Sigmoid colon (tissue), 6 donors: ENCODE measurements at regions not wholly inside any gene's neighbourhood (a gene's known extent, or its start where the extent isn't known, plus 50 kb on each side); places are given as distances from the start of the nearest gene placed in this dataset.

Experiments used
- DNase-seq: peaks from one replicate; pipeline ENCODE4 v3.0.0-alpha.2; 2019
- H3K27ac ChIP-seq, 4 donors: fragments of 200-600 bp; sonication (generic); one replicate each; pipeline ENCODE4 v1.5.1; 2016 to 2019; ENCODE audit warnings: mild to moderate bottlenecking in 1 of 4
- H3K27me3 ChIP-seq, 3 donors: fragments of 200-600 bp; sonication (generic); one replicate each; pipeline ENCODE4 v1.5.1; 2019; ENCODE audit warnings: mild to moderate bottlenecking in 1 of 3
- H3K36me3 ChIP-seq, 4 donors: fragments of 200-600 bp; sonication (generic); one replicate each; pipeline ENCODE4 v1.5.1; 2016 to 2019
- H3K4me1 ChIP-seq, 4 donors: fragments of 200-600 bp; sonication (generic); one replicate each; pipeline ENCODE4 v1.5.1; 2017 to 2019
- H3K4me3 ChIP-seq, 4 donors: fragments of 200-600 bp; sonication (generic); one replicate each; pipeline ENCODE4 v1.5.1; 2017 to 2019; ENCODE audit warnings: mild to moderate bottlenecking in 2 of 4, moderate library complexity in 1 of 4
- H3K9me3 ChIP-seq, 4 donors: fragments of 200-600 bp in 3 of 4; sonication (generic) in 3 of 4; one replicate each; pipeline versions ENCODE4 v1.5.1 to v1.6.1; 2013 to 2019
- CTCF ChIP-seq, 4 experiments: fragments of 450-650 bp in 3 of 4; fragments of 200-600 bp in 1 of 4; IDR thresholded peaks; one replicate each; pipeline ENCODE4 v1.5.1; 2016 to 2019; ENCODE audit warnings: antibody characterized with exemption in 4 of 4, mild to moderate bottlenecking in 3 of 4, moderate library complexity in 2 of 4
- EP300 ChIP-seq, 4 donors: sonication (generic); formaldehyde crosslinking; IDR thresholded peaks; one replicate each; pipeline ENCODE4 v1.6.1; 2017; ENCODE audit warnings: antibody characterized with exemption in 4 of 4
- POLR2A ChIP-seq, 2 donors: fragments of 450-650 bp; IDR thresholded peaks; one replicate each; pipeline ENCODE4 v1.6.1; 2016; ENCODE audit warnings: antibody characterized with exemption in 2 of 2, mild to moderate bottlenecking in 2 of 2, moderate library complexity in 2 of 2
- POLR2AphosphoS5 ChIP-seq, 4 donors: sonication (generic); formaldehyde crosslinking; IDR thresholded peaks; one replicate each; pipeline ENCODE4 v1.6.1; 2017; ENCODE audit warnings: antibody characterized with exemption in 4 of 4
- WGBS, 2 donors: extraction: QIAGEN DNeasy Blood & Tissue Kit; methylation state at CpG; one replicate each; pipeline ENCODE4 v1.1.7; 2013; 5-methylcytosine and 5-hydroxymethylcytosine counted together
- intact Hi-C: fragments of 100-400 bp; cut with DNase I; formaldehyde crosslinking; loops from one replicate; pipeline ENCODE4 v1.15.1; 2023
- donor health status: healthy with polysubstance abuse.
- donor health status: healthy.

- 28 to 69% methylated on average over 6 of the region's 6 CpGs for WGBS, 2 donors
- H3K36me3 ChIP-seq: no peaks in the 10 kb centered on the region
- intact Hi-C loops: no loop called here
- H3K4me1 ChIP-seq: no peaks in the 10 kb centered on the region
- no peaks in the 10 kb centered on the region for H3K9me3 ChIP-seq
- H3K4me3 ChIP-seq: no peak overlapping the region
- no peak for DNase-seq
- TF ChIP-seq EP300 (IDR thresholded peaks at IDR 0.05): no peak
- no peak for TF ChIP-seq POLR2AphosphoS5 (IDR thresholded peaks at IDR 0.05)
- TF ChIP-seq CTCF (IDR thresholded peaks at IDR 0.05): no peak
- no peak for TF ChIP-seq POLR2A (IDR thresholded peaks at IDR 0.05)
- H3K27me3 ChIP-seq: no peaks in the 10 kb centered on the region
- no peak overlapping the region for H3K27ac ChIP-seq
Observed at GRCh38 chr14:28603606-28604005, 163.0 kb upstream of the FOXG1 start.

GRCh38 chr14:28607661-28608060 lies 158.9 kb upstream of the FOXG1 start:
- no peak for DNase-seq
- intact Hi-C loops: no loop called here
- Histone ChIP-seq H3K9me3 (no peaks in the 10 kb centered on the region), H3K27ac (no peak overlapping the region), H3K36me3 (no peaks in the 10 kb centered on the region), H3K4me3 (no peak overlapping the region), H3K4me1 (no peaks in the 10 kb centered on the region), H3K27me3 (no peaks in the 10 kb centered on the region)
- WGBS, 2 donors: 83 to 85% methylated on average over 5 of the region's 5 CpGs
- TF ChIP-seq POLR2A (IDR thresholded peaks at IDR 0.05): no peak

- H3K4me1 ChIP-seq: no peaks in the 10 kb centered on the region
- 89 to 90% methylated on average over 8 of the region's 8 CpGs for WGBS, 2 donors
- no peaks in the 10 kb centered on the region for H3K9me3 ChIP-seq
- intact Hi-C loops: no loop called here
- no peak for DNase-seq
- H3K27ac ChIP-seq: no peak overlapping the region
- H3K4me3 ChIP-seq: no peak overlapping the region
- H3K36me3 ChIP-seq: no peaks in the 10 kb centered on the region
- H3K27me3 ChIP-seq: no peaks in the 10 kb centered on the region
- no peak for TF ChIP-seq POLR2AphosphoS5 (IDR thresholded peaks at IDR 0.05)
Observed at GRCh38 chr14:28608443-28608842, 158.1 kb upstream of the FOXG1 start.

GRCh38 chr14:28608851-28609828 lies 157.4 kb upstream of the FOXG1 start:
- Histone ChIP-seq H3K4me1 (no peaks in the 10 kb centered on the region), H3K27me3 (no peaks in the 10 kb centered on the region), H3K9me3 (no peaks in the 10 kb centered on the region), H3K27ac (no peak overlapping the region), H3K36me3 (no peaks in the 10 kb centered on the region), H3K4me3 (no peak overlapping the region)
- 21 to 30% methylated on average over 10 of the region's 10 CpGs for WGBS, 2 donors
- TF ChIP-seq EP300 (IDR thresholded peaks at IDR 0.05): no peak
- TF ChIP-seq POLR2AphosphoS5 (IDR thresholded peaks at IDR 0.05): no peak
- no peak for TF ChIP-seq POLR2A (IDR thresholded peaks at IDR 0.05)
- TF ChIP-seq CTCF (IDR thresholded peaks at IDR 0.05): peak in 2 of 4 experiments; percentile 19 to 36
- no peak for DNase-seq
- intact Hi-C loops: no loop called here

GRCh38 chr14:28612414-28612813 lies 154.2 kb upstream of the FOXG1 start:
- DNase-seq: no peak
- no peaks in the 10 kb centered on the region for H3K36me3 ChIP-seq
- no peaks in the 10 kb centered on the region for H3K4me1 ChIP-seq
- H3K27ac ChIP-seq: no peak overlapping the region
- intact Hi-C loops: no loop called here
- H3K9me3 ChIP-seq: no peaks in the 10 kb centered on the region
- TF ChIP-seq POLR2A (IDR thresholded peaks at IDR 0.05) (no peak), CTCF (IDR thresholded peaks at IDR 0.05) (no peak), EP300 (IDR thresholded peaks at IDR 0.05) (no peak), POLR2AphosphoS5 (IDR thresholded peaks at IDR 0.05) (no peak)
- H3K4me3 ChIP-seq: no peak overlapping the region
- H3K27me3 ChIP-seq: no peaks in the 10 kb centered on the region
- 66 to 72% methylated on average over 1 of the region's 1 CpG for WGBS, 2 donors
